IMR-90 (cell line): ENCODE measurements at regions not wholly inside any gene's neighbourhood (a gene's known extent, or its start where the extent isn't known, plus 50 kb on each side); places are given as distances from the start of the nearest gene placed in this dataset.

ENCODE experiments used
- ATAC-seq: fragments of 200-7000 bp; cut with Tn5 transposase; 2 replicates; pipeline ENCODE4 v1.9.1; 2020; ENCODE audit warnings: low read depth, mild to moderate bottlenecking, moderate library complexity
- BruUV-seq: library from RNA; stranded (reverse); fragments of 400-500 nt; replicated peaks from 2 replicates; lab custom pipeline; 2021; lab: Mats Ljungman, UMichigan
- CTCF ChIA-PET: fragments of 300-600 bp; formaldehyde crosslinking; extraction: SDS; loops from one replicate; lab custom pipeline; 2021; ENCODE audit warnings: antibody characterized with exemption; lab: Yijun Ruan, JAX
- POLR2A ChIA-PET: fragments of 300-600 bp; sonication (Branson Sonifier 250); formaldehyde crosslinking; loops from one replicate; lab custom pipeline; 2022; ENCODE audit warnings: antibody characterized with exemption; ENCODE audit not compliant: unreplicated experiment; lab: Charles Lee
- DNase-seq: peaks from one replicate; pipeline ENCODE4 v3.0.0; 2013
- H2AFZ ChIP-seq: replicated peaks from 2 replicates; pipeline ENCODE3; 2013; ENCODE audit warnings: low read length, mild to moderate bottlenecking; ENCODE audit not compliant: poor library complexity
- H2AK5ac ChIP-seq: 2 replicates; pipeline ENCODE4 v1.6.1; 2013; ENCODE audit warnings: low read depth, low read length, inconsistent platforms
- H2AK9ac ChIP-seq: replicated peaks from 2 replicates; pipeline ENCODE3; 2013; ENCODE audit warnings: mild to moderate bottlenecking, low read depth, low read length, moderate library complexity; ENCODE audit not compliant: poor library complexity
- H2BK120ac ChIP-seq: 2 replicates; pipeline ENCODE4 v1.6.1; 2013; ENCODE audit warnings: low read depth, low read length, inconsistent platforms
- H2BK15ac ChIP-seq: 3 replicates; pipeline ENCODE4 v1.6.1; 2013; ENCODE audit warnings: low read depth, low read length, inconsistent platforms
- H2BK20ac ChIP-seq: 2 replicates; pipeline ENCODE4 v1.6.1; 2013; ENCODE audit warnings: low read depth, mild to moderate bottlenecking, inconsistent platforms, low read length, moderate library complexity
- H2BK5ac ChIP-seq: 2 replicates; pipeline ENCODE4 v1.6.1; 2013; ENCODE audit warnings: mild to moderate bottlenecking, low read depth, low read length, inconsistent platforms; ENCODE audit not compliant: poor library complexity, severe bottlenecking
- H3K14ac ChIP-seq: replicated peaks from 2 replicates; pipeline ENCODE4 v1.6.1; 2013; ENCODE audit warnings: low read depth, low read length, inconsistent platforms
- H3K18ac ChIP-seq: 2 replicates; pipeline ENCODE4 v1.6.1; 2013; ENCODE audit warnings: low read depth, low read length, control low read depth
- H3K23ac ChIP-seq: 2 replicates; pipeline ENCODE4 v1.6.1; 2013; ENCODE audit warnings: low read depth, low read length, inconsistent platforms
- H3K27ac ChIP-seq: 2 replicates; pipeline ENCODE4 v1.5.1; 2013; ENCODE audit warnings: mild to moderate bottlenecking, control low read depth, low read length; ENCODE audit not compliant: insufficient read depth
- H3K27me3 ChIP-seq: 2 replicates; pipeline ENCODE4 v1.6.1; 2013; ENCODE audit warnings: low read length; ENCODE audit not compliant: control insufficient read depth, insufficient read depth
- H3K36me3 ChIP-seq: 2 replicates; pipeline ENCODE4 v1.6.1; 2013; ENCODE audit warnings: low read length, mixed read lengths; ENCODE audit not compliant: control insufficient read depth, insufficient read depth
- H3K4ac ChIP-seq: 2 replicates; pipeline ENCODE4 v1.6.1; 2013; ENCODE audit warnings: low read depth, low read length, inconsistent platforms
- H3K4me1 ChIP-seq: 2 replicates; pipeline ENCODE4 v1.6.1; 2013; ENCODE audit warnings: low read length, mixed read lengths; ENCODE audit not compliant: control insufficient read depth, insufficient read depth
- H3K4me2 ChIP-seq: 2 replicates; pipeline ENCODE4 v1.6.1; 2013; ENCODE audit warnings: low read depth, mild to moderate bottlenecking, control low read depth, low read length, moderate library complexity
- H3K4me3 ChIP-seq: 2 replicates; pipeline ENCODE4 v1.5.1; 2013; ENCODE audit warnings: low read depth, mild to moderate bottlenecking, control low read depth, low read length, moderate library complexity; ENCODE audit not compliant: insufficient read depth
- H3K56ac ChIP-seq: 2 replicates; pipeline ENCODE4 v1.6.1; 2013; ENCODE audit warnings: low read length, inconsistent platforms; ENCODE audit not compliant: insufficient read depth; ENCODE audit errors: extremely low read depth
- H3K79me1 ChIP-seq, 2 experiments: 2 replicates each; pipeline ENCODE4 v1.6.1; 2013; ENCODE audit warnings: low read length in 2 of 2, inconsistent platforms in 1 of 2, low read depth in 1 of 2
- H3K9ac ChIP-seq: 2 replicates; pipeline ENCODE4 v1.6.1; 2013; ENCODE audit warnings: low read depth, low read length, control low read depth
- H3K9me1 ChIP-seq: 2 replicates; pipeline ENCODE4 v1.6.1; 2013; ENCODE audit warnings: low read length, inconsistent platforms; ENCODE audit not compliant: insufficient read depth
- H3K9me3 ChIP-seq: 2 replicates; pipeline ENCODE4 v1.6.1; 2013; ENCODE audit warnings: low read length; ENCODE audit not compliant: control insufficient read depth, insufficient read depth
- H4K20me1 ChIP-seq: 2 replicates; pipeline ENCODE4 v1.6.1; 2013; ENCODE audit warnings: low read length, inconsistent platforms; ENCODE audit not compliant: insufficient read depth
- H4K5ac ChIP-seq: 2 replicates; pipeline ENCODE4 v1.6.1; 2013; ENCODE audit warnings: mild to moderate bottlenecking, low read depth, low read length, control low read depth
- H4K8ac ChIP-seq, 2 experiments: 2 replicates each; pipeline ENCODE4 v1.6.1; 2013; ENCODE audit warnings: low read depth in 2 of 2, low read length in 2 of 2, control low read depth in 1 of 2, inconsistent platforms in 1 of 2
- H4K91ac ChIP-seq: 2 replicates; pipeline ENCODE4 v1.6.1; 2013; ENCODE audit warnings: low read depth, low read length, inconsistent platforms; ENCODE audit not compliant: insufficient read depth
- BHLHE40 ChIP-seq: fragments of 150-350 bp; IDR thresholded peaks from 2 replicates; pipeline ENCODE4 v1.6.1; 2016; ENCODE audit warnings: mild to moderate bottlenecking, low read depth, low read length
- CEBPB ChIP-seq: IDR thresholded peaks from 2 replicates; pipeline ENCODE4 v1.6.1; 2012; ENCODE audit warnings: low read depth, low read length, improper control_type of control experiment
- CHD1 ChIP-seq: IDR thresholded peaks from 2 replicates; pipeline ENCODE4 v1.6.1; 2012; ENCODE audit warnings: low read depth, low read length, improper control_type of control experiment
- CTCF ChIP-seq: conservative IDR thresholded peaks from 2 replicates; pipeline ENCODE4 v1.5.1; 2012; ENCODE audit warnings: mild to moderate bottlenecking, low read depth, low read length, improper control_type of control experiment
- ELK1 ChIP-seq: fragments of 150-350 bp; IDR thresholded peaks from 2 replicates; pipeline ENCODE4 v1.6.1; 2016; ENCODE audit warnings: low read depth, mild to moderate bottlenecking, low read length, moderate library complexity, borderline replicate concordance
- FOS ChIP-seq: fragments of 150-350 bp; IDR thresholded peaks from 2 replicates; pipeline ENCODE4 v1.6.1; 2016; ENCODE audit warnings: low read depth, low read length
- MAFK ChIP-seq: IDR thresholded peaks from 2 replicates; pipeline ENCODE4 v1.6.1; 2012; ENCODE audit warnings: low read depth, low read length, improper control_type of control experiment
- MAZ ChIP-seq: IDR thresholded peaks from 2 replicates; pipeline ENCODE4 v1.6.1; 2012; ENCODE audit warnings: low read depth, mild to moderate bottlenecking, low read length, improper control_type of control experiment, moderate library complexity, borderline replicate concordance
- MXI1 ChIP-seq: IDR thresholded peaks from 2 replicates; pipeline ENCODE4 v1.6.1; 2012; ENCODE audit warnings: low read depth, mild to moderate bottlenecking, low read length, moderate library complexity, borderline replicate concordance
- NFE2L2 ChIP-seq: fragments of 150-350 bp; IDR thresholded peaks from 2 replicates; pipeline ENCODE4 v1.6.1; 2016; ENCODE audit warnings: low read depth, mild to moderate bottlenecking, low read length
- POLR2A ChIP-seq: IDR thresholded peaks from 2 replicates; pipeline ENCODE4 v1.6.1; 2012; ENCODE audit warnings: mild to moderate bottlenecking, low read depth, low read length
- RAD21 ChIP-seq: IDR thresholded peaks from 2 replicates; pipeline ENCODE4 v1.6.1; 2012; ENCODE audit warnings: low read length, improper control_type of control experiment
- RCOR1 ChIP-seq: IDR thresholded peaks from 2 replicates; pipeline ENCODE4 v1.6.1; 2012; ENCODE audit warnings: mild to moderate bottlenecking, low read length, improper control_type of control experiment; ENCODE audit not compliant: insufficient replicate concordance
- RFX5 ChIP-seq: IDR thresholded peaks from 2 replicates; pipeline ENCODE4 v1.8.0; 2012; ENCODE audit warnings: low read depth, mild to moderate bottlenecking, low read length, moderate library complexity
- SMC3 ChIP-seq: fragments of 150-350 bp; IDR thresholded peaks from 2 replicates; pipeline ENCODE4 v1.6.1; 2016; ENCODE audit warnings: low read depth, mild to moderate bottlenecking, antibody characterized with exemption, low read length, moderate library complexity
- USF2 ChIP-seq: fragments of 150-350 bp; IDR thresholded peaks from 2 replicates; pipeline ENCODE4 v1.6.1; 2017; ENCODE audit warnings: mild to moderate bottlenecking, antibody characterized with exemption, low read length, low read depth
- WGBS, 2 experiments: methylation state at CpG; one replicate each; pipeline versions ENCODE4 v1.1.5 to v1.1.7; 2013; ENCODE audit warnings: missing lambda C conversion rate in 2 of 2; ENCODE audit not compliant: insufficient read length in 1 of 2; ENCODE audit errors: extremely low coverage in 2 of 2; 5-methylcytosine and 5-hydroxymethylcytosine counted together
- dilution Hi-C: fragments of 300-500 bp; cut with HindIII; formaldehyde crosslinking; loops from one replicate; pipeline ENCODE4 v1.14.3; 2018; ENCODE audit warnings: low sequenced_read_pairs; ENCODE audit not compliant: unreplicated experiment
- in situ Hi-C: fragments of 300-500 bp; cut with MboI; formaldehyde crosslinking; loops from 3 replicates; pipeline ENCODE4 v1.14.3; 2019; ENCODE audit warnings: low sequenced_read_pairs, inconsistent platforms, mixed read lengths
- intact Hi-C: fragments of 100-400 bp; cut with micrococcal nuclease; formaldehyde crosslinking; loops from 2 replicates; pipeline ENCODE4 v1.10.0; 2022

- dilution Hi-C loops (no loop called here), in situ Hi-C loops (no loop called here), intact Hi-C loops (no loop called here)
- no peaks in the 10 kb centered on the region for H3K9me3 ChIP-seq
- H3K18ac ChIP-seq = no peak overlapping the region
- no peak overlapping the region for H2BK120ac ChIP-seq
- H3K4me2 ChIP-seq = no peak overlapping the region
- H4K91ac ChIP-seq = no peak overlapping the region
- no peak overlapping the region for H2BK5ac ChIP-seq
- CTCF ChIA-PET = no interaction called here
- no peaks in the 10 kb centered on the region for H3K4me1 ChIP-seq
- no peak overlapping the region for H3K9ac ChIP-seq
- H4K5ac ChIP-seq = no peak overlapping the region
- no peaks in the 10 kb centered on the region for H3K9me1 ChIP-seq
- no peaks in the 10 kb centered on the region; the same call in 1 of the 2 replicates for H3K27me3 ChIP-seq
- WGBS, 2 experiments = no CpG with 5 or more reads among the region's 10 CpGs
- H2AFZ ChIP-seq = no peak overlapping the region
- no TSS peak for BruUV-seq
- POLR2A ChIA-PET = no interaction called here
- no peak overlapping the region for H2AK9ac ChIP-seq
- H3K27ac ChIP-seq = no peak overlapping the region
- H3K79me1 ChIP-seq = no peaks in the 10 kb centered on the region
- no peak for DNase-seq
- ATAC-seq = no peak
- no peaks in the 10 kb centered on the region for H4K20me1 ChIP-seq
- no peak overlapping the region for H3K14ac ChIP-seq
- no peak for TF ChIP-seq MAZ
- no peak for TF ChIP-seq ELK1
- no peak for TF ChIP-seq POLR2A
- TF ChIP-seq RCOR1 = no peak
- no peak for TF ChIP-seq CTCF
- no peak for TF ChIP-seq BHLHE40
- TF ChIP-seq RFX5 = no peak
- TF ChIP-seq FOS = no peak
- TF ChIP-seq CHD1 = no peak
- TF ChIP-seq SMC3 = no peak
- no peak for TF ChIP-seq RAD21
- no peak for TF ChIP-seq MXI1
- TF ChIP-seq MAFK = no peak
- TF ChIP-seq USF2 = no peak
- TF ChIP-seq CEBPB = no peak
- no peak for TF ChIP-seq NFE2L2
- no peak overlapping the region for H3K4me3 ChIP-seq
- H3K4ac ChIP-seq = no peak overlapping the region
- no peaks in the 10 kb centered on the region for H3K36me3 ChIP-seq
- H2BK20ac ChIP-seq = no peak overlapping the region
- no peak overlapping the region for H2BK15ac ChIP-seq
- no peak overlapping the region for H3K56ac ChIP-seq
- H4K8ac ChIP-seq = no peak overlapping the region
- no peak overlapping the region for H3K23ac ChIP-seq
- no peak overlapping the region for H2AK5ac ChIP-seq
Observed at GRCh38 chr19:29013325-29013724, 199.6 kb downstream of the UQCRFS1 start.
